HCT116 (cell line): ENCODE measurements at regions not wholly inside any gene's neighbourhood (a gene's known extent, or its start where the extent isn't known, plus 50 kb on each side); places are given as distances from the start of the nearest gene placed in this dataset.

Source experiments
- ATAC-seq: fragments of 200-7000 bp; cut with Tn5 transposase; 2 replicates; pipeline ENCODE4 v1.9.1; 2020; ENCODE audit warnings: mild to moderate bottlenecking, moderate library complexity
- BruUV-seq: library from RNA; stranded (reverse); fragments of 400-500 nt; replicated peaks from 2 replicates; lab custom pipeline; 2021; lab: Mats Ljungman, UMichigan
- CTCF ChIA-PET: fragments of 300-600 bp; sonication (Branson Sonifier 250); formaldehyde crosslinking; loops from one replicate; lab custom pipeline; 2021; ENCODE audit warnings: antibody characterized with exemption; lab: Charles Lee
- POLR2A ChIA-PET: fragments of 300-600, 350-600 bp; sonication (Branson Sonifier 250); formaldehyde crosslinking; loops from one replicate; lab custom pipeline; 2021; ENCODE audit warnings: antibody characterized with exemption; lab: Charles Lee
- RAD21 ChIA-PET, 2 experiments: fragments of 300-600 bp; sonication (Branson Sonifier 250); formaldehyde crosslinking; loops; one replicate each; lab custom pipeline; 2023; ENCODE audit warnings: low total read pairs in 2 of 2; ENCODE audit not compliant: uncharacterized antibody in 2 of 2, unreplicated experiment in 2 of 2, low non-redundant PET in 1 of 2; lab: Charles Lee
- DNase-seq: peaks from one replicate; pipeline ENCODE4 v3.0.0-alpha.2; 2010; ENCODE audit warnings: low read depth, low spot score
- H2AFZ ChIP-seq: fragments of 200-600 bp; shearing (Covaris generic), sonication (generic); 2 replicates; pipeline ENCODE4 v1.6.1; 2017; ENCODE audit warnings: low read depth, mixed run types, mixed read lengths, antibody characterized with exemption, low read length; ENCODE audit not compliant: poor library complexity, severe bottlenecking
- H3K27ac ChIP-seq: 2 replicates; pipeline ENCODE4 v1.5.1; 2012; ENCODE audit warnings: low read depth, low read length
- H3K27me3 ChIP-seq: fragments of 200-600 bp; sonication (generic); 2 replicates; pipeline ENCODE4 v1.6.1; 2016; ENCODE audit warnings: mixed run types, low read length, mixed read lengths; ENCODE audit not compliant: insufficient read depth
- H3K36me3 ChIP-seq, 2 experiments: fragments of 200-500 bp in 1 of 2; fragments of 200-600 bp in 1 of 2; sonication (Bioruptor generic) in 1 of 2; sonication (generic) in 1 of 2; 2 replicates each; pipeline versions ENCODE4 v1.5.1 to v1.6.1; 2014 to 2016; ENCODE audit warnings: low read length in 2 of 2, inconsistent platforms in 1 of 2, mixed read lengths in 1 of 2, mixed run types in 1 of 2; ENCODE audit not compliant: insufficient read depth in 2 of 2, control insufficient read depth in 1 of 2
- H3K4me1 ChIP-seq, 2 experiments: fragments of 200-600 bp in 1 of 2; sonication (generic) in 1 of 2; 2 replicates each; pipeline versions ENCODE4 v1.5.1 to v1.6.1; 2012 to 2017; ENCODE audit warnings: low read length in 2 of 2, inconsistent platforms in 1 of 2, mild to moderate bottlenecking in 1 of 2, mixed read lengths in 1 of 2, mixed run types in 1 of 2, moderate library complexity in 1 of 2; ENCODE audit not compliant: insufficient read depth in 2 of 2, control insufficient read depth in 1 of 2
- H3K4me2 ChIP-seq: fragments of 200-600 bp; sonication (generic); 2 replicates; pipeline ENCODE4 v1.6.1; 2017; ENCODE audit warnings: mixed run types, low read length, mixed read lengths
- H3K4me3 ChIP-seq, 2 experiments: fragments of 200-600 bp in 1 of 2; sonication (generic) in 1 of 2; replicated peaks in 1 of 2; 2 replicates each; pipeline ENCODE4 v1.5.1; 2011 to 2016; ENCODE audit warnings: low read length in 2 of 2, control low read depth in 1 of 2, low read depth in 1 of 2, mild to moderate bottlenecking in 1 of 2, mixed read lengths in 1 of 2, mixed run types in 1 of 2
- H3K79me2 ChIP-seq: fragments of 200-600 bp; sonication (generic); 2 replicates; pipeline ENCODE4 v1.6.1; 2017; ENCODE audit warnings: mild to moderate bottlenecking, mixed run types, low read length, moderate library complexity, mixed read lengths; ENCODE audit not compliant: insufficient read depth
- H3K9ac ChIP-seq: fragments of 200-600 bp; sonication (generic); 2 replicates; pipeline ENCODE4 v1.6.1; 2016; ENCODE audit warnings: low read length, mixed read lengths
- H3K9me2 ChIP-seq: fragments of 200-600 bp; sonication (generic), shearing (Covaris generic); 2 replicates; pipeline ENCODE4 v1.6.1; 2017; ENCODE audit warnings: mixed run types, mild to moderate bottlenecking, moderate library complexity; ENCODE audit not compliant: insufficient read depth
- H3K9me3 ChIP-seq, 2 experiments: fragments of 200-500 bp in 1 of 2; fragments of 200-600 bp in 1 of 2; sonication (Bioruptor generic) in 1 of 2; sonication (generic) in 1 of 2; 2 replicates each; pipeline ENCODE4 v1.6.1; 2014 to 2017; ENCODE audit warnings: low read length in 2 of 2, mixed read lengths in 2 of 2, inconsistent platforms in 1 of 2, low read depth in 1 of 2, mild to moderate bottlenecking in 1 of 2, mixed run types in 1 of 2, moderate library complexity in 1 of 2; ENCODE audit not compliant: control insufficient read depth in 1 of 2, insufficient read depth in 1 of 2
- H4K20me1 ChIP-seq: fragments of 200-600 bp; sonication (generic), shearing (Covaris generic); 2 replicates; pipeline ENCODE4 v1.6.1; 2017; ENCODE audit warnings: mixed run types, mild to moderate bottlenecking, moderate library complexity; ENCODE audit not compliant: insufficient read depth
- EGR1 ChIP-seq: IDR thresholded peaks from 2 replicates; pipeline ENCODE4 v1.6.1; 2012; ENCODE audit warnings: low read depth
- ELF1 ChIP-seq: IDR thresholded peaks from 2 replicates; pipeline ENCODE4 v1.6.1; 2012; ENCODE audit warnings: low read depth, borderline replicate concordance
- EZH2phosphoT487 ChIP-seq: fragments of 200-600 bp; IDR thresholded peaks from 2 replicates; pipeline ENCODE4 v1.6.1; 2018; ENCODE audit warnings: antibody characterized with exemption, borderline replicate concordance
- POLR2A ChIP-seq: IDR thresholded peaks from 2 replicates; pipeline ENCODE4 v1.7.0; 2011; ENCODE audit warnings: borderline replicate concordance; ENCODE audit not compliant: insufficient read depth, insufficient read length; ENCODE audit errors: extremely low read depth
- SIN3A ChIP-seq: IDR thresholded peaks from 2 replicates; pipeline ENCODE4 v1.6.1; 2012; ENCODE audit warnings: low read depth
- SRF ChIP-seq: IDR thresholded peaks from 2 replicates; pipeline ENCODE4 v1.6.1; 2012; ENCODE audit warnings: low read depth
- TCF7L2 ChIP-seq: IDR thresholded peaks from 2 replicates; pipeline ENCODE4 v1.7.0; 2011; ENCODE audit warnings: borderline replicate concordance, inconsistent platforms; ENCODE audit not compliant: insufficient read depth, insufficient read length; ENCODE audit errors: extremely low read depth
- ZFX ChIP-seq: fragments of 450-650 bp; IDR thresholded peaks from 2 replicates; pipeline ENCODE4 v1.6.1; 2017
- intact Hi-C: fragments of 100-400 bp; cut with micrococcal nuclease; formaldehyde crosslinking; loops from 2 replicates; pipeline ENCODE4 v1.10.0; 2022
- TF ChIP-seq, protein P1 (sequence below): IDR thresholded peaks from 2 replicates; pipeline ENCODE4 v1.6.1; 2012; ENCODE audit warnings: low read depth

- Histone ChIP-seq H3K36me3 (no peaks in the 10 kb centered on the region), H3K27ac (no peak overlapping the region), H2AFZ (no peak overlapping the region), H4K20me1 (no peaks in the 10 kb centered on the region), H3K9ac (no peak overlapping the region), H3K79me2 (no peaks in the 10 kb centered on the region), H3K9me3 (peaks cover 0 to 6% of the 10 kb centered on the region in 2 experiments; a peak in 2 of 4 replicates), H3K27me3 (no peaks in the 10 kb centered on the region), H3K4me1 (no peaks in the 10 kb centered on the region), H3K4me2 (no peak overlapping the region), H3K4me3 (no peak overlapping the region), H3K9me2 (no peaks in the 10 kb centered on the region)
- TF ChIP-seq SIN3A, result no peak
- no peak for TF ChIP-seq ELF1
- TF ChIP-seq EGR1, result no peak
- no peak for TF ChIP-seq ZFX
- TF ChIP-seq SRF, result no peak
- TF ChIP-seq, protein P1, sequence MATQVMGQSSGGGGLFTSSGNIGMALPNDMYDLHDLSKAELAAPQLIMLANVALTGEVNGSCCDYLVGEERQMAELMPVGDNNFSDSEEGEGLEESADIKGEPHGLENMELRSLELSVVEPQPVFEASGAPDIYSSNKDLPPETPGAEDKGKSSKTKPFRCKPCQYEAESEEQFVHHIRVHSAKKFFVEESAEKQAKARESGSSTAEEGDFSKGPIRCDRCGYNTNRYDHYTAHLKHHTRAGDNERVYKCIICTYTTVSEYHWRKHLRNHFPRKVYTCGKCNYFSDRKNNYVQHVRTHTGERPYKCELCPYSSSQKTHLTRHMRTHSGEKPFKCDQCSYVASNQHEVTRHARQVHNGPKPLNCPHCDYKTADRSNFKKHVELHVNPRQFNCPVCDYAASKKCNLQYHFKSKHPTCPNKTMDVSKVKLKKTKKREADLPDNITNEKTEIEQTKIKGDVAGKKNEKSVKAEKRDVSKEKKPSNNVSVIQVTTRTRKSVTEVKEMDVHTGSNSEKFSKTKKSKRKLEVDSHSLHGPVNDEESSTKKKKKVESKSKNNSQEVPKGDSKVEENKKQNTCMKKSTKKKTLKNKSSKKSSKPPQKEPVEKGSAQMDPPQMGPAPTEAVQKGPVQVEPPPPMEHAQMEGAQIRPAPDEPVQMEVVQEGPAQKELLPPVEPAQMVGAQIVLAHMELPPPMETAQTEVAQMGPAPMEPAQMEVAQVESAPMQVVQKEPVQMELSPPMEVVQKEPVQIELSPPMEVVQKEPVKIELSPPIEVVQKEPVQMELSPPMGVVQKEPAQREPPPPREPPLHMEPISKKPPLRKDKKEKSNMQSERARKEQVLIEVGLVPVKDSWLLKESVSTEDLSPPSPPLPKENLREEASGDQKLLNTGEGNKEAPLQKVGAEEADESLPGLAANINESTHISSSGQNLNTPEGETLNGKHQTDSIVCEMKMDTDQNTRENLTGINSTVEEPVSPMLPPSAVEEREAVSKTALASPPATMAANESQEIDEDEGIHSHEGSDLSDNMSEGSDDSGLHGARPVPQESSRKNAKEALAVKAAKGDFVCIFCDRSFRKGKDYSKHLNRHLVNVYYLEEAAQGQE, result no peak
- no peak for TF ChIP-seq EZH2phosphoT487
- TF ChIP-seq POLR2A, result no peak
- no peak for TF ChIP-seq TCF7L2
- ChIA-PET RAD21 (no interaction called here), CTCF (no interaction called here), POLR2A (no interaction called here)
- ATAC-seq (no peak), DNase-seq (no peak)
- BruUV-seq, result no TSS peak
- intact Hi-C loops, result no loop called here
Measured at GRCh38 chr1:106952776-106953175, 103.7 kb upstream of the PRMT6 start.
